ENCODE measurements at regions not wholly inside any gene's neighbourhood (a gene's known extent, or its start where the extent isn't known, plus 50 kb on each side); places are given as distances from the start of the nearest gene placed in this dataset.

DNA sequence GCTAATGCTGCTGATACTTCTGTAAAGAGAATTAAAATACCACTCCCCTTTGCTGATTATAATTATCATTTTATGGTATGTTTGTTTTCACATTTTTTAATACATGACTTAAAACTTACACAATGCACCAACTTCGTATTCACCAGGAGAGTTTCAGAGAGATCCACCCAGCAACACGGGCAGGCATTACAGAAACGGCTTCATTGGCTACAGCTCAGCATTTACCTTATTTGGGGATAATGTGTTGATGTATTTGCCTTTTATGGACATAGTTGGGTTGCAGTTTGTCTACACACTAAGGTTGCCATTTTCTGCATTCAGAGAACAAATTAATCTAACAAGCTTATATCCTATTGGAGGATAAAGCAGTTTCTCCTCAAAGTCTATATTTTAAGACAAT is 423.6 kb downstream of the PRDM9 start:
- no peak overlapping the region for H2AFZ ChIP-seq (ENCODE audit: low read depth, low read length)
- ATAC-seq (no peak), FAIRE-seq (no peak), DNase-seq (ENCODE audit: extremely low read depth in 1 of 4, low spot score in 3 of 4) (no peak)
- WGBS (ENCODE audit: insufficient coverage, low coverage, missing lambda C conversion rate) = 2% methylated on average over 3 of the region's 3 CpGs
- no peaks in the 10 kb centered on the region for H3K27me3 ChIP-seq (ENCODE audit: control insufficient read depth in 2 of 2, insufficient read depth in 2 of 2, low read length in 2 of 2)
- H3K4me3 ChIP-seq = no peak overlapping the region
- CTCF ChIA-PET (ENCODE audit: low intra/inter-chr PET ratio) = no interaction called here
- no peak for TF ChIP-seq HDAC2 (IDR thresholded peaks at IDR 0.05)
- TF ChIP-seq ZNF224 (CRISPR knock-in tag; IDR thresholded peaks at IDR 0.05) = no peak
- no peak for TF ChIP-seq ZNF311 (CRISPR knock-in tag; IDR thresholded peaks at IDR 0.05)
- no peak for TF ChIP-seq HLTF (IDR thresholded peaks at IDR 0.05)
- no peak for TF ChIP-seq ZNF217 (CRISPR knock-in tag; IDR thresholded peaks at IDR 0.05)
- TF ChIP-seq, protein P1, sequence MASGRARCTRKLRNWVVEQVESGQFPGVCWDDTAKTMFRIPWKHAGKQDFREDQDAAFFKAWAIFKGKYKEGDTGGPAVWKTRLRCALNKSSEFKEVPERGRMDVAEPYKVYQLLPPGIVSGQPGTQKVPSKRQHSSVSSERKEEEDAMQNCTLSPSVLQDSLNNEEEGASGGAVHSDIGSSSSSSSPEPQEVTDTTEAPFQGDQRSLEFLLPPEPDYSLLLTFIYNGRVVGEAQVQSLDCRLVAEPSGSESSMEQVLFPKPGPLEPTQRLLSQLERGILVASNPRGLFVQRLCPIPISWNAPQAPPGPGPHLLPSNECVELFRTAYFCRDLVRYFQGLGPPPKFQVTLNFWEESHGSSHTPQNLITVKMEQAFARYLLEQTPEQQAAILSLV (tag; IDR thresholded peaks at IDR 0.05) = no peak
- no peak for TF ChIP-seq ZFX (CRISPR knock-in tag; IDR thresholded peaks at IDR 0.05)
- TF ChIP-seq KLF1 (tag; IDR thresholded peaks at IDR 0.05) = no peak
- no peak for TF ChIP-seq MLLT1 (IDR thresholded peaks at IDR 0.05)
- no peak for TF ChIP-seq YY1 (IDR thresholded peaks at IDR 0.05; ENCODE audit: borderline replicate concordance in 1 of 3, control insufficient read depth in 1 of 3, extremely low read depth in 1 of 3, insufficient read depth in 3 of 3, insufficient read length in 1 of 3, insufficient replicate concordance in 2 of 3, low read depth in 1 of 3, low read length in 2 of 3)
- TF ChIP-seq PHF20 (IDR thresholded peaks at IDR 0.05; ENCODE audit: partially characterized antibody) = no peak
- no peak for TF ChIP-seq E2F3 (CRISPR knock-in tag; IDR thresholded peaks at IDR 0.05)
- no peak for TF ChIP-seq ETV5 (CRISPR knock-in tag; IDR thresholded peaks at IDR 0.05; ENCODE audit: low read depth)
- TF ChIP-seq, protein P2, sequence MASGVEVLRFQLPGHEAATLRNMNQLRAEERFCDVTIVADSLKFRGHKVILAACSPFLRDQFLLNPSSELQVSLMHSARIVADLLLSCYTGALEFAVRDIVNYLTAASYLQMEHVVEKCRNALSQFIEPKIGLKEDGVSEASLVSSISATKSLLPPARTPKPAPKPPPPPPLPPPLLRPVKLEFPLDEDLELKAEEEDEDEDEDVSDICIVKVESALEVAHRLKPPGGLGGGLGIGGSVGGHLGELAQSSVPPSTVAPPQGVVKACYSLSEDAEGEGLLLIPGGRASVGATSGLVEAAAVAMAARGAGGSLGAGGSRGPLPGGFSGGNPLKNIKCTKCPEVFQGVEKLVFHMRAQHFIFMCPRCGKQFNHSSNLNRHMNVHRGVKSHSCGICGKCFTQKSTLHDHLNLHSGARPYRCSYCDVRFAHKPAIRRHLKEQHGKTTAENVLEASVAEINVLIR (CRISPR knock-in tag; IDR thresholded peaks at IDR 0.05) = no peak
- TF ChIP-seq, protein P3, sequence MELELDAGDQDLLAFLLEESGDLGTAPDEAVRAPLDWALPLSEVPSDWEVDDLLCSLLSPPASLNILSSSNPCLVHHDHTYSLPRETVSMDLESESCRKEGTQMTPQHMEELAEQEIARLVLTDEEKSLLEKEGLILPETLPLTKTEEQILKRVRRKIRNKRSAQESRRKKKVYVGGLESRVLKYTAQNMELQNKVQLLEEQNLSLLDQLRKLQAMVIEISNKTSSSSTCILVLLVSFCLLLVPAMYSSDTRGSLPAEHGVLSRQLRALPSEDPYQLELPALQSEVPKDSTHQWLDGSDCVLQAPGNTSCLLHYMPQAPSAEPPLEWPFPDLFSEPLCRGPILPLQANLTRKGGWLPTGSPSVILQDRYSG (tag; conservative IDR thresholded peaks at IDR 0.05; ENCODE audit: low read depth) = no peak
- no peak for TF ChIP-seq ELK1 (CRISPR knock-in tag; IDR thresholded peaks at IDR 0.05)
- H3K9me1 ChIP-seq (ENCODE audit: control insufficient read depth, insufficient read depth, low read length) = no peaks in the 10 kb centered on the region
- H3K9me3 ChIP-seq (replicated peaks; ENCODE audit: control insufficient read depth, insufficient read depth, low read depth, low read length) = no peaks in the 10 kb centered on the region
- no peak overlapping the region for H3K9ac ChIP-seq (ENCODE audit: insufficient read depth in 1 of 2, low read depth in 2 of 2, low read length in 2 of 2)
- no TSS peak for BruUV-seq (replicated peaks)
- H3K4me1 ChIP-seq (replicated peaks in 1 of 2; ENCODE audit: control insufficient read depth in 2 of 2, insufficient read depth in 2 of 2, low read length in 2 of 2) = no peaks in the 10 kb centered on the region
- H3K36me3 ChIP-seq (ENCODE audit: control insufficient read depth, insufficient read depth, low read length) = no peaks in the 10 kb centered on the region
- no peak overlapping the region for H3K4me2 ChIP-seq (ENCODE audit: insufficient read depth, low read length)
- intact Hi-C loops (cut with micrococcal nuclease) (no loop called here), in situ Hi-C loops (cut with MboI) (no loop called here)
- POLR2A ChIA-PET = no interaction called here
- no peaks in the 10 kb centered on the region for H4K20me1 ChIP-seq (replicated peaks; ENCODE audit: control insufficient read depth, insufficient read depth, low read length)
- H3K79me2 ChIP-seq (ENCODE audit: control insufficient read depth, insufficient read depth, low read length) = no peaks in the 10 kb centered on the region
- no peak overlapping the region for H3K27ac ChIP-seq (ENCODE audit: extremely low read depth, low read depth, low read length)
